HG02885 (cell line): ENCODE measurements at regions not wholly inside any gene's neighbourhood (a gene's known extent, or its start where the extent isn't known, plus 50 kb on each side); places are given as distances from the start of the nearest gene placed in this dataset.
"Not testable (repeated sequence)": the region's sequence is repeated elsewhere in the genome, so short reads cannot be mapped to it uniquely, and the experiment has no call there.

Source experiments
- ATAC-seq: cut with Tn5 transposase; IDR thresholded peaks from one replicate; pipeline ENCODE4 v1.9.1; 2021; ENCODE audit warnings: mild to moderate bottlenecking; ENCODE audit not compliant: unreplicated experiment, poor library complexity

DNA sequence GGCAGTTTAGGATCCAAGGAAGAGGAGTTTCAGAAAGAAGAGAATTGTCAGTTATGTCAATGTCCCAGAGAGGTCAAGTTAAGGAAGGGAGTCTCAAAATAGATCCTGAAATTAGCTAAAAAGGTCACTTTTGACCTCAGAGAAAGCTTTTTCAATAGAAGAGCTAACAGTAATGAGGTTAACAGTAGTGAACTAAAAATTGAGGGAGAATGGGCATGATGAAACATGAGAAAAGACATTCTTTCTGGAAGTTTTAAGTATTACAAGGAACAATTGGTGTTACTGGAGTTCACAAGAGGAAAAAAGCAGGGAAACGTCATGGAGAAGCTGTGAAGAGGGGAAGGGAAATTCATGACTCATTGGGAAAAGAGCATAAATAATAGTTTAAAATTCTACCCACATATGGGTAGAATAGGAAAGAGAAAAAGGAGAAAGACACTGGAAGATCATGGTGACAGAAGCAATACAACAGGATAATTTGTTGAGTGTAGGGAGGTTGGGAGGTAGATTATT, 381.2 kb upstream of the FAR2 start:
- no peak for ATAC-seq

GRCh38 chr12:28770322-28770721, 378.8 kb upstream of the FAR2 start:
- ATAC-seq: no peak

DNA sequence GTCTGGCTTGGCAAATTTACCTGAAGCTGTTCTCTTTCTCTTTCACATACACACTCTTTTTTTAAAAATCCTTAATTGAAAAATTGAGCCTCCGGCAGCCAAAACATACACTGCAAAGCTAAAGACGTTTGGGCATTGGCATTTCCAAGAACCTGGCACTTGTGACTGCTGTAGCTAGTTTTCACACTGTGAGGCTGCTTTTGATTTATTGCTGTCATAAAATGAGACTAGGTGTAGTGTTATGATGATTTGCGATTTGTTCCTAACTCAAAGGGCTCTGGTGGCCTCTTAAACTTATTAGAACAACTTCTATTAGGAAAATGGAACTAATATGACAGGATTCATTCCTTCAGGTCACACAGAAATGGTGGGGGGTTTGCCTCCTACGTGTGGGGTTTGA, 377.1 kb upstream of the FAR2 start:
- no peak for ATAC-seq

GRCh38 chr12:28775556-28775955, 373.5 kb upstream of the FAR2 start:
- ATAC-seq: no peak

DNA sequence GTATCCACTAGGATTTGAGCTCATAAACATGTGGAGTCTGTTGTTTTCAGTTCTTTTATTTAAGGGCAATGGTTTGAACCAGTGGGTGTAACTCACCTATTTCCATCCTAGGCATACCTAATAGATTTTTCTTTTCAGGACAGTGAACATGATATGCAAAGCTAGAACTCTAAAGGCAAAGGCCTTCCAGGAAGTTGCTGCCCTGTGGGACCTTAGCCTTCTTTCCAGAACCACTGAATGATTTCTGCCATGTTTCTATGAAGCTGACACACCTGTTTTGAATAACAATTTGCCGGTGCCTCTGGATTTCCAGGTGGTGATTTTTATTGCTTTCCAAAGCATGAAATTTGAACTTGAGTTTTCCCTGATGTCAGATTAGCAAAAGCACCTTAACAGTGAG, 372.9 kb upstream of the FAR2 start:
- ATAC-seq: no peak

DNA sequence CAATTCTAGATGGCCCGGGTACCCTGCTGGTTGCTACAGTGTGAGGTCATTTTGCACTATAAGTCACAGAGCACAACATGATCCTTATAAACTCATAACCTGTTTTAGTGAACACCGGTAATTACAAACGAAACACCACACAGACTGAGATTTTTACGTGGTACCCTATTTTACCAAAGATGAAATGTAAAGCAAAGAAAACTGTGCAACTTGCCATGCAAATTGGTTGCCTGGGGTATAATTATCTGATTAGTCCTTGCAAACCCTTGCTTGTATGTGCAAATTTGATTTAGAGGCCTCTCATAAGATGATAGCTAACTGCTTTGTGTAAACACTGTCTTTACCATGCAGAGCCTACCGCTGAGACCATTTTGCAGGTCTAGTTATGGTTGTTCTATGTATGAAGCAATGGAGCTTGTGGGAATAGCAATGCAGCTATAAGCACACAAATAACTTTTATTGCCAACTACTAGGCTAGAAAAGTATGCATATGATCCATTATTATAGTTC, 372.1 kb upstream of the FAR2 start:
- no peak for ATAC-seq

DNA sequence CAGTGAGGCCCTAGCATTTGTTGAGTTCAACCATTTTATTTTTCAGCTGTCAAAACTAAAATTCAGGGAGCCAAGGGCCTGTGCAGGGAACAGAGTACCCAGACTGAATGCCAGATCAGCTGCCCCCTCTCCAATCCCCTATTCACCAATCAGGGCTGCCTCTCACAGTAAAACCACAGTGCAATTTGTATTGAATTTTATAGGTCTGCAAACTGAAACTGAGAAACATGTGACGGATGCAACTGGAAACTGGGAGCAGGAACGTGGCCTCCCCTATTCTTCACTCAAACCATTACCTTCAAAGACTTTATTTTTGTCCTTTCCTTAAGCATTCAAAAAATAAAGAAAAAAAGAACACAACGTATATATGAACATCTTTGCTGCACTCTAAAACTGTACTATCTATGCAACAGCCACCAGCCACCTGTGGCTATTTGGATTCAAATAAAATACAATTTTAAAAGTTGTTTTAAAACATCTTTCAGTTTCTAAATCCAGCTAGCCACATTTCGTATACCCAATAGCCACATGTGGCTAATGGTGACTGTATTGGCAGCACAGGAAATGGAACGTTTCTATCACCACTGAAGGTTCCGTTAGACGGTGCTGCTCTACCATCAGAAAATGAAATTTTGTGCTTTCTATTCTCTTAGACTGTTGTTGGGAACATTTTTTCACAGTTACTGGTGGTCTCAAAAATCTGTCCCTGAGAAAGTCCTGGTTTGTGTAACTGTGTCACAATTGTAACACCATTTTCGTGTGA, 371.3 kb upstream of the FAR2 start:
- peak; percentile 59 for ATAC-seq

DNA sequence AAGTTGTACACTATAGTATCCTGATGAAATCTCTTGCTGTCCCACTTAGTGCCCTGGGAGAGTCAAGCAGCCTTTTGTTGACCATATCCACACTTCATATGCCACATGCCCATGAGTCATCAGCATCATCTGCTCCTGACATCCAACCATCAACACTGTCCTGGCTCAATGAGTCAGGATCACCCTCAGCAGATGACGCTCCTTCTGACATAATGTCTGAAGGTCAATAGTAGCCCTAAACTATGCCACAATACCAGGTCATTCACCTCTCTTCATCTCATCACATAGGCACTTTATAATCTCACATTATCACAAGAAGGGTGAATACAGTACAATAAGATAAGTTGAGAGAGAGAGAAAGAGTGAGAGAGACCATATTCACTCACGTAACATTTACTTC, 369.0 kb upstream of the FAR2 start:
- no peak for ATAC-seq

DNA sequence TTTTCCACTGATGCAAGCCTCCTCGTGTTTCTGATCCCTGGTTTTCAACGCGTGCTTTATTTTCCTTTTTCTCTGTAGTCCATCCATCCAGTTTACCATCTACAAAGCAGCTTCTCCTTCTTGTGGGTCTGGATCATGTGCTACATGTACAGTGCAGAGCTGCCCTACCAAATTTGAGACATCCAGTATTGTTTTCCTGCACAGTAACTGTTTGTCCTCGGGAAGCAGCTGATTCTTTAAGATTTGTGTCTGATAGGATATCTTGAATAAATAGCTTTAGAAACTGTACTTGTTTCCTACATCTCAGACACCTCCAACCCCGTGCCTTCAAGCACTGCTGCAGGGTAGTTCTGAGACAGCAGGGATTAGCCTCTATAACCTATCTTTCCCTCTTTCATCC, 368.1 kb upstream of the FAR2 start:
- ATAC-seq: no peak

DNA sequence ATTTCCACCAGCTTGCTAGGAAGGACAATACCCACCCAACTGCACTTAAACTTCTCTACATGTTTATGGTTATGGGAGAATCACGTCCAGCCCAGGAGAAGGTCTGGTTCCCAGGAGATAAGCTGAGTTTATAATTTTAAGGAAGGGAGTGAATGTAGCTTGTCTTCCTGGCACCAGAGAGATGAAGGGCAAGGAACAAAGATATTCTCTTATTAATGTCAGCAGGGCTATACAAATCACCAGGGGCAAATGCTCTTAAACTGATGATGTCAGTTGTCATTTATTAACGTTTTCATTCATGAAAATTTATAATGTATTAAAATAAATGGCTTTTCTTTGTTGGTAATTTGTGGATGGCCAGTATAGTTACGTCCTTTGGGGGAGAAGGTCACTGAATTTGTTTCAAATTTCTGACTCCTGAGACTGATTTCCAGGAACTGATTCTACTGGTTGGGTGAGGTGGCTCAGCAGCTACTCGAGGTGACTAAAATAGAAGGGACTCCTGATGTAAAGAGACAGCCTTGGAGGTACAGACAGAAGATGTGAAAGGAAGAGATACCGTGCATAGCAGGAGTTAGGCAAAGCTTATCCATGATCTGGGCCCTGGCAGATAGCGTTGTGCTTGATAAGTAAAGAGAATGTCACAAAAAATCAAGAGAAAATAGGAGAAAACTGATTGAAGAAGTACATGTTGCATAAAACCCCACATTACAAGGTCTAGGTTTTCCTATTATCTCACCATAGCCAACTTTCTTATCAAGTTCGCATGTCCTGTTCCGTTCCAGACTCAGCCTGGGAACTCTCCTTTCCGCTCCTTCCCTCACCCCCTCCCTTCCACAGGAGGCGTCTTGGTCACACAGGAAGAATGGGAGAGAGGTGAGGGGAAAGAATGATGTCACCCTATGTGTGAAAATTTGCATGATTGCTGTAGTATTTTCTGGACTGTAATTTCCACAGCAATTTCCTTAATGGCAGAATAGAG, 367.1 kb upstream of the FAR2 start:
- no peak for ATAC-seq

GRCh38 chr12:28782812-28783211, 366.3 kb upstream of the FAR2 start:
- no peak for ATAC-seq

DNA sequence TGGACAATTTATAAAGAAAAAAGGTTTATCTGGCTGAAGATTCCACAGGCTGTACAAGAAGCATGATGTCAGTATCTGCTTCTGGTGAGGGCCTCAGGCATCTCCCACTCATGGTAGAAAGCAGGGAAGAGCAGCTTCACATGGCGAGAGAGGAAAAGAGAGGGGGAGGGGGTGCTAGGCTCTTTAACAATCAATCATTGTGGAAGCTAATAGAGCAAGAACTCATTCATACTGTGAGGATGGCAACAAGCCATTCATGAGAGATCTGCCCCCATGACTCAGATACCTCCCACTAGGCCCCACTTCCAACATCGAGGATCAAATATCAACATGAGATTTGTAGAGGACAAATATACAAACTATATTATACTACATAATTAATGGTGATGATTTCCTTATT, 361.9 kb upstream of the FAR2 start:
- no peak for ATAC-seq

- ATAC-seq: not testable (repeated sequence)
These were observed 360.8 kb upstream of the FAR2 start for GRCh38 chr12:28788256-28788655.

DNA sequence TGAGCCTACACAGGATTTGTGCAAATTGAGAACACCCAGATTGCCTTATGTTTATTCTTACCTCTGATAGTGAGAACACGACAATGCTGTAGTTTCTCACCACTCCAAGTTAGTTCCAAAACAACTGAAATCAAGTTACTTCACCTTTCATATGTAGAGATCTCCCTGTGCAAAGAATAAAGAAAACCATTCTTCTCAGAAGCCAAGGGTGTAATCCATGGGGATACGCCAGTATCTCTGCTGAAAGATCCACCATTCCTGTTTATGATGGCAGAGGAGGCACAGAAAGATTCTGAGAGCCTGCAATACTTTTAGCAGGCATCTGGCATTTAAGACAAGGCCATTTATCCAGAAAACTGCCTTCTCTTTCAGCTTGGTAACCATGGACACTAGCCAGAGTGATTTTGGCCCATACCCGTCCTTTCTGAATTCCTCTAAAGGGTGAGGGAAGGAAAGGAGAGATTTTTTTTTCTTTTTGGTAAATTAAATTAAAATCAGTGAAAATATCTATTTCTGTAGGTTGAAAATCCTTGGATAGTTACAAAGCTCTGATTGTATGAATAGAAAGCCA, 355.4 kb upstream of the FAR2 start:
- no peak for ATAC-seq

GRCh38 chr12:28794211-28794610, 354.9 kb upstream of the FAR2 start:
- ATAC-seq: no peak

GRCh38 chr12:28794786-28795185, 354.3 kb upstream of the FAR2 start:
- no peak for ATAC-seq

GRCh38 chr12:28795311-28795710, 353.8 kb upstream of the FAR2 start:
- no peak for ATAC-seq

GRCh38 chr12:28799348-28799747, 349.7 kb upstream of the FAR2 start:
- ATAC-seq: no peak

- ATAC-seq: peak; percentile 89
These were observed 348.9 kb upstream of the FAR2 start for GRCh38 chr12:28800129-28800528.

DNA sequence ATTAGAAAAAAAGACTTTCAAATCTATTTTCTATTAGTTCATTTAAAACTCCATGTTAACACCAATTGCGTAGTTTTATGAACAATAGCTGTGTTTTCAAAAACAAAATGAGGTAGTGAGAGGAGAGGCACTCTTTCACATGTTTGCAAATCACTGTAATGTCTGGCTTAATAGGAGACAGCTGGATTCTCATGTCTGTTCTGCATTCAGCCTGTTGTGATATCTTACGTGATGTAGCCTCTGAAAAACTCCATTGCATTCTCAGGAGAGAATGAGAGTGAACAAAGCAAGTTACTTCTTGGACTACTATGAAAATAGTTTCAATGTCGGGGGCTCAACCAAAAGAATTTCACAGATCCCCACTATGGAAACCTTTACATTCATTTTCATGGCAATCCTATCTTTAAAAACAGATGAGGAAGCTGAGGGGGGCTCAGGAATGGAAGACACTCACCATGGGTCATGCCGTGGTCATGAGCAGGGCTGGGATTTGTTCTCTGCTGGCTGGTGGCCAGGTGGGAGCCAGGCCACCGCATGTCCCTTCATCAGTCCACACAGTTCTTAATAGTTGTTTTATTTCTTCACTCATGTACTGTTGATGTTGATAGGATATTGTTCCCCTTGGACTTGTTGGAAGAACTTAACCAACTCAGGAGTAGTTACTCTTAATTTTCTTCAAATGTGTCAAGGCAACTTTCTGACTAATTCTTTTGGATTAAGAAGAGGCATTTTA, 346.2 kb upstream of the FAR2 start:
- no peak for ATAC-seq
